Spleen (tissue), 11 donors: ENCODE measurements at regions not wholly inside any gene's neighbourhood (a gene's known extent, or its start where the extent isn't known, plus 50 kb on each side); places are given as distances from the start of the nearest gene placed in this dataset.
"Not testable (repeated sequence)": the region's sequence is repeated elsewhere in the genome, so short reads cannot be mapped to it uniquely, and the experiment has no call there.

ENCODE experiments used
- DNase-seq: peaks from one replicate; pipeline ENCODE4 v3.0.0-alpha.2; 2020
- H3K27ac ChIP-seq, 8 donors: fragments of 200-600 bp; sonication (generic) in 7 of 8; 1 replicate in 4 of 8; 2 replicates in 4 of 8; pipeline versions ENCODE4 v1.5.0 to v1.8.0; 2016 to 2021; ENCODE audit warnings: inconsistent platforms in 4 of 8, mild to moderate bottlenecking in 4 of 8, moderate library complexity in 1 of 8
- H3K27me3 ChIP-seq, 7 donors: fragments of 200-600 bp; sonication (generic) in 6 of 7; replicated peaks in 1 of 7; 1 replicate in 4 of 7; 2 replicates in 3 of 7; pipeline versions ENCODE4 v1.5.0 to v1.8.0; 2016 to 2021; ENCODE audit warnings: inconsistent platforms in 3 of 7, mild to moderate bottlenecking in 1 of 7
- H3K36me3 ChIP-seq, 6 donors: fragments of 200-600 bp; sonication (generic) in 5 of 6; 1 replicate in 4 of 6; 2 replicates in 2 of 6; pipeline versions ENCODE4 v1.5.0 to v1.8.0; 2016 to 2021; ENCODE audit warnings: inconsistent platforms in 2 of 6
- H3K4me1 ChIP-seq, 6 donors: fragments of 200-600 bp; sonication (generic) in 5 of 6; 1 replicate in 3 of 6; 2 replicates in 3 of 6; pipeline versions ENCODE4 v1.5.0 to v1.8.0; 2016 to 2021; ENCODE audit warnings: inconsistent platforms in 3 of 6
- H3K4me3 ChIP-seq, 8 donors: fragments of 200-600 bp; sonication (generic) in 7 of 8; 1 replicate in 4 of 8; 2 replicates in 4 of 8; pipeline versions ENCODE4 v1.5.0 to v1.8.0; 2016 to 2021; ENCODE audit warnings: inconsistent platforms in 4 of 8, mild to moderate bottlenecking in 4 of 8, moderate library complexity in 2 of 8
- H3K9me3 ChIP-seq, 8 donors: fragments of 200-600 bp; sonication (generic) in 7 of 8; 1 replicate in 4 of 8; 2 replicates in 4 of 8; pipeline versions ENCODE4 v1.5.0 to v1.8.0; 2016 to 2021; ENCODE audit warnings: inconsistent platforms in 4 of 8
- POLR2A ChIP-seq, 3 donors: fragments of 450-650 bp; IDR thresholded peaks; one replicate each; pipeline ENCODE4 v1.5.1; 2017; ENCODE audit warnings: antibody characterized with exemption in 3 of 3, mild to moderate bottlenecking in 1 of 3
- POLR2AphosphoS5 ChIP-seq, 3 donors: sonication (generic); formaldehyde crosslinking; IDR thresholded peaks; one replicate each; pipeline ENCODE4 v1.5.1; 2017; ENCODE audit warnings: antibody characterized with exemption in 3 of 3
- WGBS, 5 donors: extraction: QIAGEN DNeasy Blood & Tissue Kit in 3 of 5; methylation state at CpG; one replicate each; pipeline versions ENCODE4 v1.1.5 to v1.1.7; 2013 to 2018; 5-methylcytosine and 5-hydroxymethylcytosine counted together
- intact Hi-C: fragments of 100-400 bp; cut with DNase I; formaldehyde crosslinking; loops from one replicate; pipeline ENCODE4 v1.15.0; 2023; ENCODE audit warnings: low total_unique reads
- TF ChIP-seq, protein P1 (sequence below), 11 experiments: fragments of 200-600 bp in 7 of 11; fragments of 450-650 bp in 4 of 11; sonication (generic) in 4 of 11; IDR thresholded peaks in 8 of 11; conservative IDR thresholded peaks in 3 of 11; 1 replicate in 7 of 11; 2 replicates in 4 of 11; pipeline versions ENCODE4 v1.4.0 to v1.8.0; 2016 to 2021; ENCODE audit warnings: antibody characterized with exemption in 11 of 11, inconsistent platforms in 4 of 11, mild to moderate bottlenecking in 1 of 11
- donor health status: healthy with polysubstance abuse.
- donor health status: DM: no; HTN: no; CAD: no; lungs with moderate emphysema.
- donor health status: DM: no; HTN: no; CAD: no.
- donor health status: Bipolar disorder and iron deficiency.
- donor health status: healthy.
- donor health status: DM: no; HTN: no; CAD: no.
- donor health status: DM: yes; HTN: yes; CAD: no.

DNA sequence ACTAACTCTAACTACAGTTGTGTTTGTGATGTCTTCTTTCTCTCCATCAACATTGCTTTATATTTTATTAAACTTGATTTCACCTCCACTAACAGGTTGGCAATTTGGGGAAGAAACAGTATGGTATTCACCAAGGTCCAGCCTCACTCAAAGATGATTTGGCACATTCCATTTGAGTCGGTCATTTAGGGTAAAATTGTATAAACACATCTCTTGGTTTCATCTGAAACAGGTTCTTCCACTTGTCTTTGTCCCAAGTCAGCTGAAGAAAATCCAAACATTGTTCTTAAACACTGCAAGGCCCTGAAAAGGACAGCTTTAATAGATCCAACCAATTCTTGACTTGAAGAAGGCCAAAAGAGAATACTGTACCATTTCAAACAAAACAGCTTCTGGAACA lies 104.9 kb upstream of the NT5E start:
- Histone ChIP-seq H3K27me3 (peaks cover 0 to 8% (median 0%) of the 10 kb centered on the region in 7 donors), H3K9me3 (no peaks in the 10 kb centered on the region), H3K4me3 (no peak overlapping the region), H3K4me1 (no peaks in the 10 kb centered on the region), H3K36me3 (no peaks in the 10 kb centered on the region), H3K27ac (no peak overlapping the region)
- TF ChIP-seq POLR2AphosphoS5 (IDR thresholded peaks at IDR 0.05) (no peak), POLR2A (IDR thresholded peaks at IDR 0.05) (no peak)
- TF ChIP-seq, protein P1, sequence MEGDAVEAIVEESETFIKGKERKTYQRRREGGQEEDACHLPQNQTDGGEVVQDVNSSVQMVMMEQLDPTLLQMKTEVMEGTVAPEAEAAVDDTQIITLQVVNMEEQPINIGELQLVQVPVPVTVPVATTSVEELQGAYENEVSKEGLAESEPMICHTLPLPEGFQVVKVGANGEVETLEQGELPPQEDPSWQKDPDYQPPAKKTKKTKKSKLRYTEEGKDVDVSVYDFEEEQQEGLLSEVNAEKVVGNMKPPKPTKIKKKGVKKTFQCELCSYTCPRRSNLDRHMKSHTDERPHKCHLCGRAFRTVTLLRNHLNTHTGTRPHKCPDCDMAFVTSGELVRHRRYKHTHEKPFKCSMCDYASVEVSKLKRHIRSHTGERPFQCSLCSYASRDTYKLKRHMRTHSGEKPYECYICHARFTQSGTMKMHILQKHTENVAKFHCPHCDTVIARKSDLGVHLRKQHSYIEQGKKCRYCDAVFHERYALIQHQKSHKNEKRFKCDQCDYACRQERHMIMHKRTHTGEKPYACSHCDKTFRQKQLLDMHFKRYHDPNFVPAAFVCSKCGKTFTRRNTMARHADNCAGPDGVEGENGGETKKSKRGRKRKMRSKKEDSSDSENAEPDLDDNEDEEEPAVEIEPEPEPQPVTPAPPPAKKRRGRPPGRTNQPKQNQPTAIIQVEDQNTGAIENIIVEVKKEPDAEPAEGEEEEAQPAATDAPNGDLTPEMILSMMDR (IDR thresholded peaks at IDR 0.05 in 8 of 11, conservative IDR thresholded peaks at IDR 0.05 in 3 of 11), result no peak
- 45 to 94% (median 72%) methylated on average over 1 of the region's 1 CpG for WGBS, 5 donors
- no peak for DNase-seq
- intact Hi-C loops, result no loop called here

DNA sequence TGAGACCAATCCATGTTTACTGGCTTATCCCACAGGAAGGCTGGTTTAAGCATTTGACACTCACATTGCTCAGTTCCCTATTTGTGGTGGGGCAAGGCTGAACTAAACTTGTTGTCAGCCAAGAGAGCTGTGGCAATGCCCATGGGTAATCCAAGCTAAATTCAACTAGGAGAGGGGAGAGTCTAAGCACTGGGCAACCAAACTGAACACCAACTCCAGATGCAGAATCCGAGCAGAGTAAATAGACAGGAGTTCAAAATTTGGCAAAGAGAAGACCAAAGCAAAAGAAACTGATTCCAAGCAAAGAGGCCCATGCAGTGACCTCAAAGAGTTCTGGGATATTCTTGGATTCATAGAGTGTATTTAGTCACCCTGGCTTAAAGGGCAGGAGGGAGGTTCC lies 106.5 kb upstream of the NT5E start:
- no peaks in the 10 kb centered on the region for H3K36me3 ChIP-seq
- peaks cover 0 to 8% (median 0%) of the 10 kb centered on the region in 7 donors for H3K27me3 ChIP-seq
- DNase-seq, result no peak
- WGBS, 5 donors, result 54 to 80% (median 75%) methylated on average over 1 of the region's 1 CpG
- no peak overlapping the region for H3K4me3 ChIP-seq
- TF ChIP-seq, protein P1 (IDR thresholded peaks at IDR 0.05 in 8 of 11, conservative IDR thresholded peaks at IDR 0.05 in 3 of 11), result no peak
- TF ChIP-seq POLR2A (IDR thresholded peaks at IDR 0.05) (no peak), POLR2AphosphoS5 (IDR thresholded peaks at IDR 0.05) (no peak)
- no peaks in the 10 kb centered on the region for H3K4me1 ChIP-seq
- H3K27ac ChIP-seq, result no peak overlapping the region
- H3K9me3 ChIP-seq, result no peaks in the 10 kb centered on the region
- intact Hi-C loops, result no loop called here

DNA sequence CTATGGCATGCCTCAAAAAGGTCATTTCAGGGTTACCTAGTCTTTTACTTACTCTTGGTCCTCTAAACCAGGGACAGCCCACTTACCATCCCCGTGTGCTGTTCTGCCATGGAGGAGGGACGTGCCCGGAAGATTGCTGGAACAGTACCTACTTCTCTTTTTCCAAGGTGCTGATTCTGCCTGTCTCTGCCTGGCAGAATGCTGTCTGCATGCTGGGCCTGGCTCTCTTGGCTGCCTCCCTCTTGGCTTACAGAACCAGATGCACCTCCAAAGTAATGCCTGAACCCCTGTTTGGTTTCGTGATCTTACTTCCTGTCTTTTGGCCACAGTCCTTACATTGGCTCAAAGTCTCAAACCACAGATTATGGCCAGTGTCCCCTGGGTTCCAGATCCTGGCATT lies 120.7 kb upstream of the NT5E start:
- H3K4me1 ChIP-seq, result no peaks in the 10 kb centered on the region
- no peak overlapping the region for H3K27ac ChIP-seq
- peaks cover 0 to 6% (median 0%) of the 10 kb centered on the region in 7 donors for H3K27me3 ChIP-seq
- H3K9me3 ChIP-seq, result no peaks in the 10 kb centered on the region
- intact Hi-C loops, result loop anchor here (10.0 kb wide), 1 partner anchor 1444 kb away; no protein-coding TSS in a partner anchor
- H3K4me3 ChIP-seq, result no peak overlapping the region
- H3K36me3 ChIP-seq, result no peaks in the 10 kb centered on the region
- TF ChIP-seq POLR2A (IDR thresholded peaks at IDR 0.05) (no peak), POLR2AphosphoS5 (IDR thresholded peaks at IDR 0.05) (no peak)
- TF ChIP-seq, protein P1 (IDR thresholded peaks at IDR 0.05 in 8 of 11, conservative IDR thresholded peaks at IDR 0.05 in 3 of 11), result no peak
- WGBS, 5 donors, result 70 to 77% (median 72%) methylated on average over 4 of the region's 4 CpGs
- no peak for DNase-seq

DNA sequence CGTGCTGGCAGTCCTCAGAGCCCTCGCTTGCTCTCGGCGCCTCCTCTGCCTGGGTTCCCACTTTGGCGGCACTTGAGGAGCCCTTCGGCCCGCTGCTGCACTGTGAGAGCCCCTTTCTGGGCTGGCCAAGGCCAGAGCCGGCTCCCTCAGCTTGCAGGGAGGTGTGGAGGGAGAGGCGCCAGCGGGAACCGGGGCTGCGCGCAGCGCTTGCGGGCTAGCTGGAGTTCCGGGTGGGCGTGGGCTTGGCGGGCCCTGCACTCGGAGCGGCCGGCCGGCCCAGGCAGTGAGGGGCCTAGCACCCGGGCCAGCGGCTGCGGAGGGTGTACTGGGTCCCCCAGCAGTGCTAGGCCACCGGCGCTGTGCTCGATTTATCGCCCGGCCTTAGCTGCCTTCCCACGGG lies 124.1 kb upstream of the NT5E start:
- WGBS, 5 donors, result 90 to 96% (median 91%) methylated on average over 12 to 31 of the region's 31 CpGs
- not testable (repeated sequence) for H3K27ac ChIP-seq, H3K36me3 ChIP-seq, H3K4me1 ChIP-seq, H3K27me3 ChIP-seq, DNase-seq, H3K4me3 ChIP-seq, H3K9me3 ChIP-seq
- intact Hi-C loops, result loop anchor here (10.0 kb wide), 1 partner anchor 1441 kb away; no protein-coding TSS in a partner anchor
